Endothelial cell of umbilical vein (primary cell): ENCODE measurements at regions not wholly inside any gene's neighbourhood (a gene's known extent, or its start where the extent isn't known, plus 50 kb on each side); places are given as distances from the start of the nearest gene placed in this dataset.

Experiments
- BruUV-seq: library from RNA; stranded (reverse); fragments of 400-500 nt; replicated peaks from 2 replicates; lab custom pipeline; 2021; lab: Mats Ljungman, UMichigan
- CTCF ChIA-PET: fragments of 300-600, 350-600 bp; sonication (Branson Sonifier 250); formaldehyde crosslinking; loops from one replicate; lab custom pipeline; 2021; ENCODE audit warnings: antibody characterized with exemption, inconsistent platforms; lab: Charles Lee
- POLR2A ChIA-PET: fragments of 300-600, 350-600 bp; sonication (Branson Sonifier 250); formaldehyde crosslinking; loops from one replicate; lab custom pipeline; 2021; ENCODE audit warnings: antibody characterized with exemption, inconsistent platforms; lab: Charles Lee
- DNase-seq: peaks from one replicate; pipeline ENCODE4 v3.0.0-alpha.2; 2011; ENCODE audit warnings: low read depth, low spot score
- FAIRE-seq: peaks from 2 replicates; lab custom pipeline; 2011; peaks lifted over from hg19 to GRCh38; lab: Jason Lieb, UNC
- H2AFZ ChIP-seq: 2 replicates; pipeline ENCODE4 v1.6.0; 2012; ENCODE audit warnings: low read depth, low read length, control low read depth, inconsistent platforms
- H3K27ac ChIP-seq: 2 replicates; pipeline ENCODE4 v1.5.1; 2011; ENCODE audit warnings: low read depth, mild to moderate bottlenecking, control low read depth, low read length, moderate library complexity; ENCODE audit not compliant: insufficient read depth
- H3K27me3 ChIP-seq, 2 experiments: 2 replicates each; pipeline versions ENCODE4 v1.6.0 to v1.6.1; 2011; ENCODE audit warnings: low read length in 2 of 2, mixed read lengths in 1 of 2; ENCODE audit not compliant: control insufficient read depth in 2 of 2, insufficient read depth in 2 of 2
- H3K36me3 ChIP-seq, 2 experiments: 2 replicates in 1 of 2; 3 replicates in 1 of 2; pipeline ENCODE4 v1.5.1; 2011; ENCODE audit warnings: low read length in 2 of 2, mild to moderate bottlenecking in 1 of 2, moderate library complexity in 1 of 2; ENCODE audit not compliant: control insufficient read depth in 2 of 2, insufficient read depth in 2 of 2; ENCODE audit errors: extremely low read depth in 1 of 2
- H3K4me1 ChIP-seq: 3 replicates; pipeline ENCODE4 v1.5.1; 2011; ENCODE audit warnings: mild to moderate bottlenecking, low read length; ENCODE audit not compliant: control insufficient read depth, insufficient read depth; ENCODE audit errors: extremely low read depth
- H3K4me2 ChIP-seq: 2 replicates; pipeline ENCODE4 v1.6.1; 2011; ENCODE audit warnings: low read length, control low read depth, mixed read lengths; ENCODE audit not compliant: insufficient read depth
- H3K4me3 ChIP-seq, 3 experiments: fragments of 200-600 bp in 1 of 3; sonication (generic), shearing (Covaris generic) in 1 of 3; replicated peaks in 1 of 3; 2 replicates each; pipeline ENCODE4 v1.5.1; 2011 to 2016; ENCODE audit warnings: control low read depth in 3 of 3, low read length in 3 of 3, mild to moderate bottlenecking in 2 of 3, inconsistent platforms in 1 of 3, low read depth in 1 of 3, moderate library complexity in 1 of 3; ENCODE audit not compliant: insufficient read depth in 1 of 3
- H3K79me2 ChIP-seq: 2 replicates; pipeline ENCODE4 v1.6.0; 2012; ENCODE audit warnings: low read length, inconsistent platforms; ENCODE audit not compliant: control insufficient read depth, insufficient read depth
- H3K9ac ChIP-seq: replicated peaks from 2 replicates; pipeline ENCODE3; 2011; ENCODE audit warnings: low read length, control low read depth; ENCODE audit not compliant: insufficient read depth; ENCODE audit errors: extremely low read depth
- H3K9me1 ChIP-seq: replicated peaks from 3 replicates; pipeline ENCODE4 v1.6.0; 2011; ENCODE audit warnings: mild to moderate bottlenecking, low read length; ENCODE audit not compliant: control insufficient read depth, insufficient read depth; ENCODE audit errors: extremely low read depth
- H3K9me3 ChIP-seq: replicated peaks from 2 replicates; pipeline ENCODE4 v1.5.1; 2012; ENCODE audit warnings: low read length, inconsistent platforms; ENCODE audit not compliant: control insufficient read depth, insufficient read depth
- H4K20me1 ChIP-seq: replicated peaks from 2 replicates; pipeline ENCODE3; 2011; ENCODE audit warnings: mild to moderate bottlenecking, low read length; ENCODE audit not compliant: control insufficient read depth, insufficient read depth; ENCODE audit errors: extremely low read depth
- EZH2 ChIP-seq: IDR thresholded peaks from 2 replicates; pipeline ENCODE4 v1.6.1; 2012; ENCODE audit warnings: borderline replicate concordance, low read depth, mild to moderate bottlenecking, moderate library complexity, low read length, inconsistent platforms; ENCODE audit not compliant: severe bottlenecking
- FOS ChIP-seq: IDR thresholded peaks from 2 replicates; pipeline ENCODE4 v1.6.1; 2011; ENCODE audit warnings: mild to moderate bottlenecking, low read length, moderate library complexity, borderline replicate concordance; ENCODE audit not compliant: insufficient read depth
- GATA2 ChIP-seq: IDR thresholded peaks from 2 replicates; pipeline ENCODE4 v1.7.0; 2011; ENCODE audit warnings: low read depth, mild to moderate bottlenecking, moderate library complexity, mixed read lengths, low read length; ENCODE audit not compliant: insufficient read length, insufficient read depth
- JUN ChIP-seq: IDR thresholded peaks from 2 replicates; pipeline ENCODE4 v1.6.1; 2011; ENCODE audit warnings: borderline replicate concordance, low read depth; ENCODE audit not compliant: insufficient read length, insufficient read depth
- MAX ChIP-seq: IDR thresholded peaks from 2 replicates; pipeline ENCODE4 v1.6.1; 2011; ENCODE audit not compliant: insufficient read depth, insufficient read length
- MYC ChIP-seq: IDR thresholded peaks from one replicate; pipeline ENCODE4 v1.6.1; 2011; ENCODE audit warnings: mild to moderate bottlenecking, low read depth, low read length
- POLR2A ChIP-seq: IDR thresholded peaks from 2 replicates; pipeline ENCODE4 v1.6.1; 2012; ENCODE audit warnings: low read depth, mild to moderate bottlenecking, control low read depth, low read length
- POLR2AphosphoS5 ChIP-seq: IDR thresholded peaks from 2 replicates; pipeline ENCODE4 v1.6.1; 2012; ENCODE audit warnings: low read depth, mild to moderate bottlenecking, control low read depth, low read length, moderate library complexity; ENCODE audit not compliant: insufficient read depth
- dilution Hi-C: fragments of 300-500 bp; cut with MboI; formaldehyde crosslinking; loops from one replicate; pipeline ENCODE4 v1.15.0; 2019; ENCODE audit warnings: low sequenced_read_pairs; ENCODE audit not compliant: extremely low pct_ligation_motif_present
- intact Hi-C: fragments of 100-400 bp; cut with micrococcal nuclease; formaldehyde crosslinking; loops from one replicate; pipeline ENCODE4 v1.10.0; 2022
- TF ChIP-seq, protein P1 (sequence below), 2 donors: IDR thresholded peaks; 1 replicate in 1 of 2; 2 replicates in 1 of 2; pipeline ENCODE4 v1.5.1; 2011; ENCODE audit warnings: low read length in 2 of 2, mild to moderate bottlenecking in 2 of 2, moderate library complexity in 2 of 2, control low read depth in 1 of 2, inconsistent platforms in 1 of 2, low read depth in 1 of 2; ENCODE audit not compliant: insufficient read depth in 1 of 2; ENCODE audit errors: extremely low read depth in 1 of 2

DNA sequence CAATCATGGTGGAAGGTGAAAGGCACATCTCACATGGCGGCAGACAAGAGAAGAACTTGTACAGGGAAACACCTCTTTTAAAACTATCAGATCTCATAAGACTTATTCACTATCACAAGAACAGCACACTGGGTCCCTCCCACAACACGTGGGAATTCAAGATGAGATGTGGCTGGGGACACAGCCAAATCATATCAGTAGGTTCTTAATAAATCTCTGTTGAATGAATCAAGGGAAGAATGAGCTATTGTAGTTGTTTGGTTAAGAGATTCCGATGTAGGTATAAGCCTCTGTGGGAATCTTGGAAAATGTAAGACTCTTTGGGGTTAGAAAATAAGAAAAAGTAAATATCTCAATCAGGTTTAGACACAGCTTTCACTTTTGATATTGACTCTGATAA lies 400.2 kb downstream of the KCNRG start:
- H3K27me3 ChIP-seq, result no peaks in the 10 kb centered on the region
- no peaks in the 10 kb centered on the region for H3K9me3 ChIP-seq
- H3K9ac ChIP-seq, result no peak overlapping the region
- intact Hi-C loops, result no loop called here
- no peak for DNase-seq
- no peak overlapping the region for H2AFZ ChIP-seq
- TF ChIP-seq POLR2AphosphoS5, result no peak
- no peak for TF ChIP-seq MAX
- no peak for TF ChIP-seq POLR2A
- TF ChIP-seq MYC, result no peak
- TF ChIP-seq JUN, result no peak
- no peak for TF ChIP-seq EZH2
- no peak for TF ChIP-seq FOS
- TF ChIP-seq, protein P1, sequence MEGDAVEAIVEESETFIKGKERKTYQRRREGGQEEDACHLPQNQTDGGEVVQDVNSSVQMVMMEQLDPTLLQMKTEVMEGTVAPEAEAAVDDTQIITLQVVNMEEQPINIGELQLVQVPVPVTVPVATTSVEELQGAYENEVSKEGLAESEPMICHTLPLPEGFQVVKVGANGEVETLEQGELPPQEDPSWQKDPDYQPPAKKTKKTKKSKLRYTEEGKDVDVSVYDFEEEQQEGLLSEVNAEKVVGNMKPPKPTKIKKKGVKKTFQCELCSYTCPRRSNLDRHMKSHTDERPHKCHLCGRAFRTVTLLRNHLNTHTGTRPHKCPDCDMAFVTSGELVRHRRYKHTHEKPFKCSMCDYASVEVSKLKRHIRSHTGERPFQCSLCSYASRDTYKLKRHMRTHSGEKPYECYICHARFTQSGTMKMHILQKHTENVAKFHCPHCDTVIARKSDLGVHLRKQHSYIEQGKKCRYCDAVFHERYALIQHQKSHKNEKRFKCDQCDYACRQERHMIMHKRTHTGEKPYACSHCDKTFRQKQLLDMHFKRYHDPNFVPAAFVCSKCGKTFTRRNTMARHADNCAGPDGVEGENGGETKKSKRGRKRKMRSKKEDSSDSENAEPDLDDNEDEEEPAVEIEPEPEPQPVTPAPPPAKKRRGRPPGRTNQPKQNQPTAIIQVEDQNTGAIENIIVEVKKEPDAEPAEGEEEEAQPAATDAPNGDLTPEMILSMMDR (IDR thresholded peaks at IDR 0.05; ENCODE audit: extremely low read depth in 1 of 2, insufficient read depth in 1 of 2, low read depth in 1 of 2, low read length in 2 of 2), result no peak
- no peak for TF ChIP-seq GATA2
- no peak overlapping the region for H3K4me2 ChIP-seq
- no peaks in the 10 kb centered on the region for H3K79me2 ChIP-seq
- POLR2A ChIA-PET, result no interaction called here
- no peaks in the 10 kb centered on the region for H3K9me1 ChIP-seq
- CTCF ChIA-PET, result no interaction called here
- H3K4me1 ChIP-seq, result peaks cover 19% of the 10 kb centered on the region
- no peaks in the 10 kb centered on the region for H3K36me3 ChIP-seq
- H3K4me3 ChIP-seq, result no peak overlapping the region
- no peak overlapping the region for H3K27ac ChIP-seq
- H4K20me1 ChIP-seq, result no peaks in the 10 kb centered on the region
- dilution Hi-C loops, result no loop called here
- BruUV-seq, result no TSS peak
- no peak for FAIRE-seq
